Prostate gland (tissue), 2 donors: ENCODE measurements at regions not wholly inside any gene's neighbourhood (a gene's known extent, or its start where the extent isn't known, plus 50 kb on each side); places are given as distances from the start of the nearest gene placed in this dataset.

Experiments used
- POLR2A ChIP-seq: fragments of 450-650 bp; IDR thresholded peaks from one replicate; pipeline ENCODE4 v1.6.1; 2016; ENCODE audit warnings: antibody characterized with exemption, mild to moderate bottlenecking
- POLR2AphosphoS5 ChIP-seq: sonication (generic); formaldehyde crosslinking; IDR thresholded peaks from one replicate; pipeline ENCODE4 v1.6.1; 2017; ENCODE audit warnings: antibody characterized with exemption
- TF ChIP-seq, protein P1 (sequence below), 4 experiments: fragments of 200-600 bp in 2 of 4; fragments of 450-650 bp in 2 of 4; sonication (generic) in 2 of 4; IDR thresholded peaks; 1 replicate in 3 of 4; 2 replicates in 1 of 4; pipeline ENCODE4 v1.5.1; 2016 to 2019; ENCODE audit warnings: antibody characterized with exemption in 4 of 4, mild to moderate bottlenecking in 2 of 4, moderate library complexity in 2 of 4

DNA sequence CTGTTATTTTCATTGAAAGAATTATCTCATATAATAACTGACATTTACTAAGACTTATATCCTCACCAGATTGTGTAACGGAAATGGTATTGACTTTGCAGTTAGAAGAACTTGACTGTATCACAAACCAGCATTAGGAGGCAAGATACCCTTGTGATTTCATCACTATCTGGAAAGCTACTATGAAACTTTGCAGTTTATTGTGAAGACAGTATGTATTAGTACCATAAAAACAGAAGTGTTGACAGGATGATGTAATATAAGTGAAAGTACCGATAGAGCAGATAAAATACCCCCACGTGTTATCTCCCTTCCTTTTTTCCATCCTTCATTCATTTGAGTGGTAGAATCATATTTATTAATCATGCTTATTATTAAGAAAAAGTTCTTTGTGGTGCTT is 365.7 kb upstream of the KLHL1 start:
- TF ChIP-seq, protein P1, sequence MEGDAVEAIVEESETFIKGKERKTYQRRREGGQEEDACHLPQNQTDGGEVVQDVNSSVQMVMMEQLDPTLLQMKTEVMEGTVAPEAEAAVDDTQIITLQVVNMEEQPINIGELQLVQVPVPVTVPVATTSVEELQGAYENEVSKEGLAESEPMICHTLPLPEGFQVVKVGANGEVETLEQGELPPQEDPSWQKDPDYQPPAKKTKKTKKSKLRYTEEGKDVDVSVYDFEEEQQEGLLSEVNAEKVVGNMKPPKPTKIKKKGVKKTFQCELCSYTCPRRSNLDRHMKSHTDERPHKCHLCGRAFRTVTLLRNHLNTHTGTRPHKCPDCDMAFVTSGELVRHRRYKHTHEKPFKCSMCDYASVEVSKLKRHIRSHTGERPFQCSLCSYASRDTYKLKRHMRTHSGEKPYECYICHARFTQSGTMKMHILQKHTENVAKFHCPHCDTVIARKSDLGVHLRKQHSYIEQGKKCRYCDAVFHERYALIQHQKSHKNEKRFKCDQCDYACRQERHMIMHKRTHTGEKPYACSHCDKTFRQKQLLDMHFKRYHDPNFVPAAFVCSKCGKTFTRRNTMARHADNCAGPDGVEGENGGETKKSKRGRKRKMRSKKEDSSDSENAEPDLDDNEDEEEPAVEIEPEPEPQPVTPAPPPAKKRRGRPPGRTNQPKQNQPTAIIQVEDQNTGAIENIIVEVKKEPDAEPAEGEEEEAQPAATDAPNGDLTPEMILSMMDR (IDR thresholded peaks at IDR 0.05): no peak
- TF ChIP-seq POLR2A (no peak), POLR2AphosphoS5 (no peak)
